GM03348 (cell line): ENCODE measurements at regions not wholly inside any gene's neighbourhood (a gene's known extent, or its start where the extent isn't known, plus 50 kb on each side); places are given as distances from the start of the nearest gene placed in this dataset.
"Not testable (repeated sequence)": the region's sequence is repeated elsewhere in the genome, so short reads cannot be mapped to it uniquely, and the experiment has no call there.

ENCODE experiments used
- DNase-seq: peaks from one replicate; pipeline ENCODE4 v3.0.0; 2012; ENCODE audit warnings: low spot score

- DNase-seq, result no peak
Observed at GRCh38 chr21:31531967-31532366, 127.5 kb upstream of the SOD1 start.

GRCh38 chr21:31530897-31531705 lies 128.4 kb upstream of the SOD1 start:
- DNase-seq, result no peak

GRCh38 chr21:31530364-31530763 lies 129.1 kb upstream of the SOD1 start:
- no peak for DNase-seq

GRCh38 chr21:31529406-31529805 lies 130.1 kb upstream of the SOD1 start:
- no peak for DNase-seq

GRCh38 chr21:31526040-31526439 lies 133.5 kb upstream of the SOD1 start:
- DNase-seq, result no peak

- no peak for DNase-seq
Observed at GRCh38 chr21:31524140-31524539, 135.4 kb upstream of the SOD1 start.

GRCh38 chr21:31521515-31521914 lies 138.0 kb upstream of the SOD1 start:
- no peak for DNase-seq

- no peak for DNase-seq
Observed at GRCh38 chr21:31520561-31521098, 138.9 kb upstream of the SOD1 start.

GRCh38 chr21:31518580-31518979 lies 140.9 kb upstream of the SOD1 start:
- DNase-seq, result no peak

- no peak for DNase-seq
Observed at GRCh38 chr21:31517664-31518414, 141.7 kb upstream of the SOD1 start.

GRCh38 chr21:31515253-31515652 lies 144.2 kb upstream of the SOD1 start:
- DNase-seq, result no peak

GRCh38 chr21:31514598-31514997 lies 144.9 kb upstream of the SOD1 start:
- no peak for DNase-seq

GRCh38 chr21:31513541-31513940 lies 146.0 kb upstream of the SOD1 start:
- DNase-seq, result not testable (repeated sequence)

GRCh38 chr21:31511999-31512398 lies 147.5 kb upstream of the SOD1 start:
- not testable (repeated sequence) for DNase-seq

GRCh38 chr21:31511258-31511657 lies 148.2 kb upstream of the SOD1 start:
- no peak for DNase-seq

GRCh38 chr21:31509194-31510017 lies 150.1 kb upstream of the SOD1 start:
- no peak for DNase-seq

GRCh38 chr21:31505975-31506374 lies 153.5 kb upstream of the SOD1 start:
- DNase-seq, result no peak

GRCh38 chr21:31503939-31504338 lies 155.6 kb upstream of the SOD1 start:
- no peak for DNase-seq

GRCh38 chr21:31503467-31503866 lies 156.0 kb upstream of the SOD1 start:
- DNase-seq, result no peak

GRCh38 chr21:31502537-31503143 lies 156.9 kb upstream of the SOD1 start:
- no peak for DNase-seq

GRCh38 chr21:31501926-31502325 lies 157.6 kb upstream of the SOD1 start:
- DNase-seq, result no peak

GRCh38 chr21:31500982-31501381 lies 156.9 kb upstream of the TIAM1 start:
- no peak for DNase-seq
